ENCODE measurements at regions not wholly inside any gene's neighbourhood (a gene's known extent, or its start where the extent isn't known, plus 50 kb on each side); places are given as distances from the start of the nearest gene placed in this dataset.

DNA sequence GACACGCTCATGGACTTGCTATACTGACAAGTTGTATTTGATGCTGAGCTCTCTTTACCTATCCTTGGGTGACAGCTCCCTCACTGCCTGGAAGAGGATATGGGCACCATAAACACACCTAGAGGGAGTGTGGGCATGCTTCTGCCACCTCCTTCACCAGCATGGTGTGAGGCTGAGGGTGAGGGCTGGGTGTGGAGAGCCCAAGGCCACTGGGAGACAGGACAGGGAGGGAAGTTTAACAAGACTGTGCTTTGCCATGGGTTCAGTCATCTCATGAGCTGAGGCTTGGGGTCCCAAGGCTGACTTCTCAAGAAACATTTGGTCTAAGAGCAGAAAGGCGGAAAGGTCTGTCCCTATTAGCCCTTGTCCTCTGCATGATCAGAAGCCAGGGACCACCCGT is 93.6 kb upstream of the ANKRD55 start:
- no peak for TF ChIP-seq EZH2 (IDR thresholded peaks at IDR 0.05; ENCODE audit: borderline replicate concordance, insufficient read depth, low read length, poor library complexity, severe bottlenecking)
- TF ChIP-seq POLR2AphosphoS5 (IDR thresholded peaks at IDR 0.05), result no peak
- TF ChIP-seq, protein P1, sequence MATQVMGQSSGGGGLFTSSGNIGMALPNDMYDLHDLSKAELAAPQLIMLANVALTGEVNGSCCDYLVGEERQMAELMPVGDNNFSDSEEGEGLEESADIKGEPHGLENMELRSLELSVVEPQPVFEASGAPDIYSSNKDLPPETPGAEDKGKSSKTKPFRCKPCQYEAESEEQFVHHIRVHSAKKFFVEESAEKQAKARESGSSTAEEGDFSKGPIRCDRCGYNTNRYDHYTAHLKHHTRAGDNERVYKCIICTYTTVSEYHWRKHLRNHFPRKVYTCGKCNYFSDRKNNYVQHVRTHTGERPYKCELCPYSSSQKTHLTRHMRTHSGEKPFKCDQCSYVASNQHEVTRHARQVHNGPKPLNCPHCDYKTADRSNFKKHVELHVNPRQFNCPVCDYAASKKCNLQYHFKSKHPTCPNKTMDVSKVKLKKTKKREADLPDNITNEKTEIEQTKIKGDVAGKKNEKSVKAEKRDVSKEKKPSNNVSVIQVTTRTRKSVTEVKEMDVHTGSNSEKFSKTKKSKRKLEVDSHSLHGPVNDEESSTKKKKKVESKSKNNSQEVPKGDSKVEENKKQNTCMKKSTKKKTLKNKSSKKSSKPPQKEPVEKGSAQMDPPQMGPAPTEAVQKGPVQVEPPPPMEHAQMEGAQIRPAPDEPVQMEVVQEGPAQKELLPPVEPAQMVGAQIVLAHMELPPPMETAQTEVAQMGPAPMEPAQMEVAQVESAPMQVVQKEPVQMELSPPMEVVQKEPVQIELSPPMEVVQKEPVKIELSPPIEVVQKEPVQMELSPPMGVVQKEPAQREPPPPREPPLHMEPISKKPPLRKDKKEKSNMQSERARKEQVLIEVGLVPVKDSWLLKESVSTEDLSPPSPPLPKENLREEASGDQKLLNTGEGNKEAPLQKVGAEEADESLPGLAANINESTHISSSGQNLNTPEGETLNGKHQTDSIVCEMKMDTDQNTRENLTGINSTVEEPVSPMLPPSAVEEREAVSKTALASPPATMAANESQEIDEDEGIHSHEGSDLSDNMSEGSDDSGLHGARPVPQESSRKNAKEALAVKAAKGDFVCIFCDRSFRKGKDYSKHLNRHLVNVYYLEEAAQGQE (IDR thresholded peaks at IDR 0.05; ENCODE audit: borderline replicate concordance), result no peak
- no peak for TF ChIP-seq CTCF (IDR thresholded peaks at IDR 0.05; ENCODE audit: poor library complexity, severe bottlenecking)
- no peak for TF ChIP-seq EP300 (conservative IDR thresholded peaks at IDR 0.05; ENCODE audit: poor library complexity, severe bottlenecking)
